ENCODE measurements at regions not wholly inside any gene's neighbourhood (a gene's known extent, or its start where the extent isn't known, plus 50 kb on each side); places are given as distances from the start of the nearest gene placed in this dataset.

DNA sequence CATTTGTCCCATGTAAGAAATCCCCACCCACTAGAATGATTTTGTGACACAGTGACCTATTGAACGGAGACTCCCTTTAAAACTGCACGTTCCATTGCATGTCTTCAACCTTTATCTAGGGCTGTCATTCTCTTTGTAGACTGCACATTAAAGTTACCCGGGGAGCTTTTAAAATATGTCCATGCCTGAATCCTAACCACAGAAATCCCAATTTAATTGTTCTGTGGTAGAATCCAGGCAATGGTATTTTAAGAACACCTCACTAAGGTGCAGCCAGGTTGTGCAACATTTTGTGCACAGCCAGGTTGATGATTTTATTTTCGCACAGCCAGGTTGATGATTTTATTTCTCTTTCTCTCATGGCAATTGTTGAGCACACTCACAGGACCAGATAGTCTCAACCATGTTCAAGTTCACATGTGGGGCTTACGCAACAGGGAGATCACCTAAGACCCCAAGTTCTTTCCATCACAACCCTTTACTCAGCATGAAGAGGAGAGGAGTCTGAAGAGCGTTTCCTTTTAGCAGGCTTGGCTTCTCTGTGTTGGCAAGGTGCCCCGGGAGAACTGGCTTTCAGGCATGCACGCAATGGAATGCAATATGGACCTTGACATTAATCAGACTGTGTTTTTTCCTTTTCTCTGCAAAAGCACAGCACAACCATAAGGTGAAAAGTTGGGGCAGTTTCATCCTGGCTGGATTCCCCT, 467.3 kb upstream of the ETAA1 start:
- Mint-ChIP-seq H3K9me3 (ENCODE audit: insufficient read depth) (peaks cover 3% of the 10 kb centered on the region), H3K4me1 (no peaks in the 10 kb centered on the region), H3K4me3 (no peak overlapping the region), H3K27me3 (no peaks in the 10 kb centered on the region), H3K27ac (no peak overlapping the region)
- intact Hi-C loops (cut with micrococcal nuclease): no loop called here
- no peaks in the 10 kb centered on the region for H3K4me1 ChIP-seq (ENCODE audit: control insufficient read depth in 2 of 2, insufficient read depth in 2 of 2, low read length in 2 of 2)
- ChIA-PET CTCF (no interaction called here), POLR2A (no interaction called here)
- H4K20me1 ChIP-seq (ENCODE audit: control insufficient read depth, insufficient read depth, low read length, poor library complexity, severe bottlenecking): no peaks in the 10 kb centered on the region
- no peak overlapping the region for H3K4me3 ChIP-seq (ENCODE audit: control extremely low read depth in 1 of 5, extremely low read depth in 1 of 5, insufficient read depth in 1 of 5, low read depth in 2 of 5, low read length in 4 of 5)
- no peaks in the 10 kb centered on the region for H3K9me3 ChIP-seq (ENCODE audit: control extremely low read depth in 1 of 3, control insufficient read depth in 2 of 3, insufficient read depth in 1 of 3, low read length in 2 of 3)
- TF ChIP-seq CTCF (IDR thresholded peaks at IDR 0.05): no peak
- TF ChIP-seq EZH2 (IDR thresholded peaks at IDR 0.05; ENCODE audit: borderline replicate concordance, insufficient read depth, low read depth, low read length, poor library complexity, severe bottlenecking): no peak
- DNase-seq: no peak
- no peaks in the 10 kb centered on the region for H3K79me2 ChIP-seq (ENCODE audit: control insufficient read depth, insufficient read depth, low read length)
- H3K9ac ChIP-seq (ENCODE audit: low read length): no peak overlapping the region
- no peak overlapping the region for H2AFZ ChIP-seq (ENCODE audit: insufficient read depth, low read depth, low read length, poor library complexity, severe bottlenecking)
- H3K27ac ChIP-seq (ENCODE audit: low read length in 2 of 2): no peak overlapping the region
- WGBS (ENCODE audit: insufficient coverage): 80% methylated on average over 1 of the region's 8 CpGs
- ATAC-seq (ENCODE audit: low read depth): no peak
- H3K36me3 ChIP-seq (replicated peaks in 1 of 2; ENCODE audit: control extremely low read depth in 1 of 2, control insufficient read depth in 1 of 2, extremely low read depth in 1 of 2, insufficient read depth in 2 of 2, low read length in 1 of 2): no peaks in the 10 kb centered on the region
- H3K4me2 ChIP-seq (replicated peaks; ENCODE audit: low read depth, low read length, poor library complexity, severe bottlenecking): no peak overlapping the region
- H3K27me3 ChIP-seq (replicated peaks in 1 of 4; ENCODE audit: control extremely low read depth in 1 of 4, control insufficient read depth in 3 of 4, insufficient read depth in 4 of 4, low read length in 3 of 4): no peaks in the 10 kb centered on the region

GRCh38 chr2:66930339-66931220, 466.6 kb upstream of the ETAA1 start:
- ChIA-PET CTCF (no interaction called here), POLR2A (no interaction called here)
- no peak overlapping the region for H3K4me3 Mint-ChIP-seq

More at GRCh38 chr2:66930339-66931220, 466.6 kb upstream of the ETAA1 start:
- Histone ChIP-seq H2AFZ (ENCODE audit: insufficient read depth, low read depth, low read length, poor library complexity, severe bottlenecking) (no peak overlapping the region), H3K9me3 (ENCODE audit: control extremely low read depth in 1 of 3, control insufficient read depth in 2 of 3, insufficient read depth in 1 of 3, low read length in 2 of 3) (peaks cover 0 to 3% (median 0%) of the 10 kb centered on the region in 3 donors), H3K9ac (ENCODE audit: low read length) (no peak overlapping the region), H3K4me3 (ENCODE audit: control extremely low read depth in 1 of 5, extremely low read depth in 1 of 5, insufficient read depth in 1 of 5, low read depth in 2 of 5, low read length in 4 of 5) (no peak overlapping the region), H4K20me1 (ENCODE audit: control insufficient read depth, insufficient read depth, low read length, poor library complexity, severe bottlenecking) (no peaks in the 10 kb centered on the region), H3K27me3 (replicated peaks in 1 of 4; ENCODE audit: control extremely low read depth in 1 of 4, control insufficient read depth in 3 of 4, insufficient read depth in 4 of 4, low read length in 3 of 4) (no peaks in the 10 kb centered on the region), H3K27ac (ENCODE audit: low read length in 2 of 2) (no peak overlapping the region), H3K4me1 (ENCODE audit: control insufficient read depth in 2 of 2, insufficient read depth in 2 of 2, low read length in 2 of 2) (no peaks in the 10 kb centered on the region), H3K4me2 (replicated peaks; ENCODE audit: low read depth, low read length, poor library complexity, severe bottlenecking) (no peak overlapping the region), H3K79me2 (ENCODE audit: control insufficient read depth, insufficient read depth, low read length) (no peaks in the 10 kb centered on the region), H3K36me3 (replicated peaks in 1 of 2; ENCODE audit: control extremely low read depth in 1 of 2, control insufficient read depth in 1 of 2, extremely low read depth in 1 of 2, insufficient read depth in 2 of 2, low read length in 1 of 2) (no peaks in the 10 kb centered on the region)
- DNase-seq: no peak
- peaks cover 3% of the 10 kb centered on the region for H3K9me3 Mint-ChIP-seq (ENCODE audit: insufficient read depth)
- ATAC-seq (ENCODE audit: low read depth): no peak
- TF ChIP-seq EZH2 (IDR thresholded peaks at IDR 0.05; ENCODE audit: borderline replicate concordance, insufficient read depth, low read depth, low read length, poor library complexity, severe bottlenecking) (no peak), CTCF (IDR thresholded peaks at IDR 0.05) (no peak)
- H3K4me1 Mint-ChIP-seq: no peaks in the 10 kb centered on the region
- H3K27ac Mint-ChIP-seq: no peak overlapping the region
- intact Hi-C loops (cut with micrococcal nuclease): no loop called here
- WGBS (ENCODE audit: insufficient coverage): no CpG with 5 or more reads among the region's 3 CpGs
- no peaks in the 10 kb centered on the region for H3K27me3 Mint-ChIP-seq
